ENCODE measurements at regions not wholly inside any gene's neighbourhood (a gene's known extent, or its start where the extent isn't known, plus 50 kb on each side); places are given as distances from the start of the nearest gene placed in this dataset.

GRCh38 chr20:40494248-40494647 lies 194.8 kb downstream of the MAFB start (continued):
- no peak for TF ChIP-seq CHD2 (IDR thresholded peaks at IDR 0.05; ENCODE audit: low read length)
- TF ChIP-seq, protein P1, sequence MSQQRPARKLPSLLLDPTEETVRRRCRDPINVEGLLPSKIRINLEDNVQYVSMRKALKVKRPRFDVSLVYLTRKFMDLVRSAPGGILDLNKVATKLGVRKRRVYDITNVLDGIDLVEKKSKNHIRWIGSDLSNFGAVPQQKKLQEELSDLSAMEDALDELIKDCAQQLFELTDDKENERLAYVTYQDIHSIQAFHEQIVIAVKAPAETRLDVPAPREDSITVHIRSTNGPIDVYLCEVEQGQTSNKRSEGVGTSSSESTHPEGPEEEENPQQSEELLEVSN (IDR thresholded peaks at IDR 0.05) = no peak
- no peak for TF ChIP-seq TEAD4 (IDR thresholded peaks at IDR 0.05; ENCODE audit: low read depth, low read length)
- TF ChIP-seq SAP30 (IDR thresholded peaks at IDR 0.05; ENCODE audit: insufficient read depth, insufficient replicate concordance, low read length) = no peak
- no peak for TF ChIP-seq ZNF274 (IDR thresholded peaks at IDR 0.05; ENCODE audit: borderline replicate concordance, extremely low read depth, low read length)
- no peak for TF ChIP-seq HDAC2 (IDR thresholded peaks at IDR 0.05; ENCODE audit: borderline replicate concordance in 1 of 2, low read depth in 2 of 2, low read length in 2 of 2)
- TF ChIP-seq POLR2AphosphoS5 (IDR thresholded peaks at IDR 0.05; ENCODE audit: low read depth, low read length) = no peak
- TF ChIP-seq EGR1 (IDR thresholded peaks at IDR 0.05; ENCODE audit: borderline replicate concordance, low read depth, low read length) = no peak
- TF ChIP-seq JUND (IDR thresholded peaks at IDR 0.05; ENCODE audit: low read length) = no peak
